ENCODE measurements at regions not wholly inside any gene's neighbourhood (a gene's known extent, or its start where the extent isn't known, plus 50 kb on each side); places are given as distances from the start of the nearest gene placed in this dataset.

GRCh38 chr12:58190618-58191017, 249.3 kb downstream of the ATP23 start:
- TF ChIP-seq POLR2A (IDR thresholded peaks at IDR 0.05; ENCODE audit: low read depth, low read length), result no peak
- TF ChIP-seq POU2F2 (IDR thresholded peaks at IDR 0.05; ENCODE audit: low read depth, low read length), result no peak
- TF ChIP-seq POLR2AphosphoS5 (IDR thresholded peaks at IDR 0.05; ENCODE audit: low read depth, low read length), result no peak
- no peak for TF ChIP-seq TAF1 (IDR thresholded peaks at IDR 0.05; ENCODE audit: low read depth, low read length)
- no peak for TF ChIP-seq SPI1 (IDR thresholded peaks at IDR 0.05; ENCODE audit: low read depth, low read length)
- TF ChIP-seq PAX5 (IDR thresholded peaks at IDR 0.05; ENCODE audit: insufficient read depth, low read length, severe bottlenecking), result no peak
